Ishikawa (cell line): ENCODE measurements at regions not wholly inside any gene's neighbourhood (a gene's known extent, or its start where the extent isn't known, plus 50 kb on each side); places are given as distances from the start of the nearest gene placed in this dataset.

ENCODE experiments used
- CREB1 ChIP-seq: IDR thresholded peaks from 2 replicates; pipeline ENCODE4 v1.6.1; 2012; ENCODE audit warnings: low read depth
- EGR1 ChIP-seq: IDR thresholded peaks from 2 replicates; pipeline ENCODE4 v1.6.1; 2012
- EP300 ChIP-seq: IDR thresholded peaks from 2 replicates; pipeline ENCODE4 v1.6.1; 2012; ENCODE audit warnings: borderline replicate concordance
- FOXM1 ChIP-seq: IDR thresholded peaks from 2 replicates; pipeline ENCODE4 v1.6.1; 2012; ENCODE audit warnings: low read depth, borderline replicate concordance
- MAX ChIP-seq: IDR thresholded peaks from 2 replicates; pipeline ENCODE4 v1.6.1; 2012
- NFIC ChIP-seq: IDR thresholded peaks from 2 replicates; pipeline ENCODE4 v1.6.1; 2012
- RAD21 ChIP-seq: IDR thresholded peaks from 2 replicates; pipeline ENCODE4 v1.6.1; 2012; ENCODE audit warnings: low read depth
- TAF1 ChIP-seq: IDR thresholded peaks from 2 replicates; pipeline ENCODE4 v1.6.1; 2012; ENCODE audit warnings: low read depth, mild to moderate bottlenecking
- ZBTB7A ChIP-seq: IDR thresholded peaks from 2 replicates; pipeline ENCODE4 v1.6.1; 2012; ENCODE audit warnings: low read depth
- TF ChIP-seq, protein P1 (sequence below): IDR thresholded peaks from 2 replicates; pipeline ENCODE4 v1.6.1; 2012; ENCODE audit warnings: low read depth, mild to moderate bottlenecking
- TF ChIP-seq, protein P2 (sequence below): IDR thresholded peaks from 2 replicates; pipeline ENCODE4 v1.6.1; 2012

DNA sequence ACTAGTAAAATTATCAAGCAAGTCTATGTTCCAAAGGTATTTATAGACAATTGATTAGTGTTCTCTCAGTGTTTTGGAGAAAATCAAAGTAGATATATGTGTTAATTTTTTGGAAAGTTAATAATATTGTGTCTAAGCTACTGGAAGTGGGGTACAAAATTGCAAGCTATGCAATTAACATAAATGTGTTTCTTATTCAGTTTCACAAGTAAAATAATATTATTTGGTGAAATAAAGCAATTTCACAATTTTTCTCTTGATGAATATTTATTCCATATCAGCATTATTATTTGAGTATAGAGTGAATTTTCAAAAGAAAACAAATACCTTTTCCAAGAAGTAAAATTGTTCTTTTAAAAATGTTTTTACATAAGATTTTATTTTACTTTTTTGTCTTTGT lies 1047.7 kb downstream of the TBL1XR1 start:
- TF ChIP-seq MAX (no peak), EP300 (no peak), NFIC (no peak), TAF1 (no peak), CREB1 (no peak), RAD21 (no peak), FOXM1 (no peak), EGR1 (no peak), ZBTB7A (no peak)
- TF ChIP-seq, protein P1, sequence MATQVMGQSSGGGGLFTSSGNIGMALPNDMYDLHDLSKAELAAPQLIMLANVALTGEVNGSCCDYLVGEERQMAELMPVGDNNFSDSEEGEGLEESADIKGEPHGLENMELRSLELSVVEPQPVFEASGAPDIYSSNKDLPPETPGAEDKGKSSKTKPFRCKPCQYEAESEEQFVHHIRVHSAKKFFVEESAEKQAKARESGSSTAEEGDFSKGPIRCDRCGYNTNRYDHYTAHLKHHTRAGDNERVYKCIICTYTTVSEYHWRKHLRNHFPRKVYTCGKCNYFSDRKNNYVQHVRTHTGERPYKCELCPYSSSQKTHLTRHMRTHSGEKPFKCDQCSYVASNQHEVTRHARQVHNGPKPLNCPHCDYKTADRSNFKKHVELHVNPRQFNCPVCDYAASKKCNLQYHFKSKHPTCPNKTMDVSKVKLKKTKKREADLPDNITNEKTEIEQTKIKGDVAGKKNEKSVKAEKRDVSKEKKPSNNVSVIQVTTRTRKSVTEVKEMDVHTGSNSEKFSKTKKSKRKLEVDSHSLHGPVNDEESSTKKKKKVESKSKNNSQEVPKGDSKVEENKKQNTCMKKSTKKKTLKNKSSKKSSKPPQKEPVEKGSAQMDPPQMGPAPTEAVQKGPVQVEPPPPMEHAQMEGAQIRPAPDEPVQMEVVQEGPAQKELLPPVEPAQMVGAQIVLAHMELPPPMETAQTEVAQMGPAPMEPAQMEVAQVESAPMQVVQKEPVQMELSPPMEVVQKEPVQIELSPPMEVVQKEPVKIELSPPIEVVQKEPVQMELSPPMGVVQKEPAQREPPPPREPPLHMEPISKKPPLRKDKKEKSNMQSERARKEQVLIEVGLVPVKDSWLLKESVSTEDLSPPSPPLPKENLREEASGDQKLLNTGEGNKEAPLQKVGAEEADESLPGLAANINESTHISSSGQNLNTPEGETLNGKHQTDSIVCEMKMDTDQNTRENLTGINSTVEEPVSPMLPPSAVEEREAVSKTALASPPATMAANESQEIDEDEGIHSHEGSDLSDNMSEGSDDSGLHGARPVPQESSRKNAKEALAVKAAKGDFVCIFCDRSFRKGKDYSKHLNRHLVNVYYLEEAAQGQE = no peak
- TF ChIP-seq, protein P2, sequence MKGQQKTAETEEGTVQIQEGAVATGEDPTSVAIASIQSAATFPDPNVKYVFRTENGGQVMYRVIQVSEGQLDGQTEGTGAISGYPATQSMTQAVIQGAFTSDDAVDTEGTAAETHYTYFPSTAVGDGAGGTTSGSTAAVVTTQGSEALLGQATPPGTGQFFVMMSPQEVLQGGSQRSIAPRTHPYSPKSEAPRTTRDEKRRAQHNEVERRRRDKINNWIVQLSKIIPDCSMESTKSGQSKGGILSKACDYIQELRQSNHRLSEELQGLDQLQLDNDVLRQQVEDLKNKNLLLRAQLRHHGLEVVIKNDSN = no peak
